Testis (tissue), 2 donors: ENCODE measurements at regions not wholly inside any gene's neighbourhood (a gene's known extent, or its start where the extent isn't known, plus 50 kb on each side); places are given as distances from the start of the nearest gene placed in this dataset.

Experiments
- DNase-seq: peaks from one replicate; pipeline ENCODE4 v3.0.0-alpha.2; 2019
- H3K27ac ChIP-seq, 2 donors: fragments of 200-600 bp; sonication (generic); one replicate each; pipeline ENCODE4 v1.5.1; 2019
- H3K27me3 ChIP-seq: fragments of 200-600 bp; sonication (generic); one replicate; pipeline ENCODE4 v1.5.1; 2019
- H3K36me3 ChIP-seq: fragments of 200-600 bp; sonication (generic); one replicate; pipeline ENCODE4 v1.5.1; 2017; ENCODE audit warnings: low read depth; ENCODE audit errors: missing control alignments
- H3K4me1 ChIP-seq: fragments of 200-600 bp; sonication (generic); one replicate; pipeline ENCODE4 v1.5.1; 2019
- H3K4me3 ChIP-seq, 2 donors: fragments of 200-600 bp; sonication (generic); one replicate each; pipeline ENCODE4 v1.5.1; 2017 to 2019
- H3K9me3 ChIP-seq: fragments of 200-600 bp; sonication (generic); one replicate; pipeline ENCODE4 v1.5.1; 2017
- CTCF ChIP-seq, 3 experiments: fragments of 450-650 bp in 2 of 3; fragments of 200-600 bp in 1 of 3; sonication (generic) in 1 of 3; IDR thresholded peaks; one replicate each; pipeline ENCODE4 v1.5.1; 2016 to 2019; ENCODE audit warnings: antibody characterized with exemption in 3 of 3, mild to moderate bottlenecking in 2 of 3, moderate library complexity in 1 of 3
- POLR2A ChIP-seq: fragments of 450-650 bp; IDR thresholded peaks from one replicate; pipeline ENCODE4 v1.6.1; 2017; ENCODE audit warnings: antibody characterized with exemption, mild to moderate bottlenecking, moderate library complexity
- WGBS, 2 donors: methylation state at CpG; one replicate each; pipeline ENCODE4 v1.1.5; 2018; 5-methylcytosine and 5-hydroxymethylcytosine counted together
- intact Hi-C: fragments of 100-400 bp; cut with DNase I; formaldehyde crosslinking; loops from one replicate; pipeline ENCODE4 v1.15.1; 2023; ENCODE audit warnings: low total_unique reads

GRCh38 chr3:124483915-124484470, 246.3 kb upstream of the UMPS start:
- intact Hi-C loops: no loop called here
- Histone ChIP-seq H3K4me3 (no peak overlapping the region), H3K9me3 (no peaks in the 10 kb centered on the region), H3K27me3 (no peaks in the 10 kb centered on the region), H3K27ac (no peak overlapping the region), H3K36me3 (no peaks in the 10 kb centered on the region), H3K4me1 (no peaks in the 10 kb centered on the region)
- DNase-seq: no peak
- no peak for TF ChIP-seq CTCF (IDR thresholded peaks at IDR 0.05)
- no peak for TF ChIP-seq POLR2A
- WGBS, 2 donors: 91 to 93% methylated on average over 2 of the region's 2 CpGs

- Histone ChIP-seq H3K36me3 (no peaks in the 10 kb centered on the region), H3K4me3 (no peak overlapping the region), H3K27ac (no peak overlapping the region), H3K27me3 (no peaks in the 10 kb centered on the region), H3K4me1 (no peaks in the 10 kb centered on the region), H3K9me3 (no peaks in the 10 kb centered on the region)
- 28 to 64% methylated on average over 2 of the region's 2 CpGs for WGBS, 2 donors
- no peak for TF ChIP-seq POLR2A
- TF ChIP-seq CTCF (IDR thresholded peaks at IDR 0.05): peak in 1 of 3 experiments; percentile 8
- peak; percentile 30 for DNase-seq
- intact Hi-C loops: no loop called here
Measured at GRCh38 chr3:124486324-124486723, 243.9 kb upstream of the UMPS start.

- intact Hi-C loops: no loop called here
- no peak overlapping the region for H3K27ac ChIP-seq
- H3K27me3 ChIP-seq: no peaks in the 10 kb centered on the region
- H3K9me3 ChIP-seq: no peaks in the 10 kb centered on the region
- no peaks in the 10 kb centered on the region for H3K4me1 ChIP-seq
- DNase-seq: no peak
- TF ChIP-seq CTCF (IDR thresholded peaks at IDR 0.05): no peak
- no peak for TF ChIP-seq POLR2A
- no peak overlapping the region for H3K4me3 ChIP-seq
- no peaks in the 10 kb centered on the region for H3K36me3 ChIP-seq
Measured at GRCh38 chr3:124489506-124489905, 240.7 kb upstream of the UMPS start.

- 79 to 94% methylated on average over 8 of the region's 8 CpGs for WGBS, 2 donors
- Histone ChIP-seq H3K9me3 (no peaks in the 10 kb centered on the region), H3K27me3 (no peaks in the 10 kb centered on the region), H3K4me1 (no peaks in the 10 kb centered on the region), H3K36me3 (no peaks in the 10 kb centered on the region), H3K27ac (no peak overlapping the region), H3K4me3 (no peak overlapping the region)
- no peak for DNase-seq
- TF ChIP-seq CTCF (IDR thresholded peaks at IDR 0.05): no peak
- TF ChIP-seq POLR2A: no peak
- intact Hi-C loops: no loop called here
Measured at GRCh38 chr3:124491098-124491497, 239.2 kb upstream of the UMPS start.

- no peak overlapping the region for H3K27ac ChIP-seq
- intact Hi-C loops: no loop called here
Measured at GRCh38 chr3:124491875-124492274, 238.4 kb upstream of the UMPS start.

More at GRCh38 chr3:124491875-124492274, 238.4 kb upstream of the UMPS start:
- Histone ChIP-seq H3K9me3 (no peaks in the 10 kb centered on the region), H3K27me3 (no peaks in the 10 kb centered on the region), H3K4me3 (no peak overlapping the region), H3K4me1 (peaks cover 2% of the 10 kb centered on the region), H3K36me3 (no peaks in the 10 kb centered on the region)
- TF ChIP-seq CTCF (IDR thresholded peaks at IDR 0.05) (no peak), POLR2A (no peak)
- no peak for DNase-seq
- 91 to 93% methylated on average over 3 of the region's 3 CpGs for WGBS, 2 donors
